GM19193 (cell line): ENCODE measurements at regions not wholly inside any gene's neighbourhood (a gene's known extent, or its start where the extent isn't known, plus 50 kb on each side); places are given as distances from the start of the nearest gene placed in this dataset.

Experiments
- POLR2A ChIP-seq: IDR thresholded peaks from 4 replicates; pipeline ENCODE4 v1.6.1; 2011; ENCODE audit not compliant: insufficient read depth, insufficient read length; ENCODE audit errors: extremely low read depth

- no peak for TF ChIP-seq POLR2A
Observed at GRCh38 chr7:26001662-26002244, 150.2 kb upstream of the NFE2L3 start.

- TF ChIP-seq POLR2A: no peak
Observed at GRCh38 chr7:26005683-26006410, 146.2 kb upstream of the NFE2L3 start.

DNA sequence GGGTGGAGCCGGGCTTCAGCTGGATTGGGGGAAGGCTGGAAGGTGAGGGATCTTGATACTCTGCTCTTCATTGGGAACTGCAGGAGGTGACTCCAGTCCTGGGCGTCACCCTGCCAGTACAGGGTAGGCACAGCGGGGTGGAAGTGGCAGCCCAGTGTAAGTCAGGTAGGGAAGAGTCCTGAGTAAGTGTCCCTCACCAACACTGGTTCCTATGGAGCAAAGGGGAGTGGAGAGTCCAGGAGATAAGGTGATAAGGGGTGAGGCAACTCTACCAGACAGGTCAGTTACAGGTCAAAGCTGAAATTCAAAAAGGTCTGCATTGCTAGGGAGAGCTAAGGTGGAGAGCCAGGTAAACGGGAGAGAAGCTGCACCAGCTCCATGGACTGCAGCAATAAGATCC, 145.6 kb upstream of the NFE2L3 start:
- TF ChIP-seq POLR2A: no peak

DNA sequence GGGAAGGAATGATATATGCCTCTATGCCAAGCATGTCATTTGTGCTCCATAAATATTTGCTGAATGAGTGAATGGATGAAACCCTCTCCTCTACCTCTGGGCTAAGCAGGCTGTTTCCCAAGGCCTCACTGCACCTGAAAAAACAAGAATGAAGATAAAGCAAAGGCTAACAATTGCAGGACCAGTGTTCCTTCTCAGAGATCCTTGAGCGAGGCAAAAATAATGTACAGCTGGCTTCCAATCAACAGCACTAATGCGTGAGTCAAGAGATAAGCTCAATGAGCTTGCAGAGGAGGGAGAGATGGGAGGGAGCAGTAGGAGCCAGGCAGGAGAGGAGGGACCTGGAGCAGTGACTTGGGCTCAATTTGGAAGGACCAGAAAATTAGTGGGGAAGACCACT, 144.5 kb upstream of the NFE2L3 start:
- no peak for TF ChIP-seq POLR2A

DNA sequence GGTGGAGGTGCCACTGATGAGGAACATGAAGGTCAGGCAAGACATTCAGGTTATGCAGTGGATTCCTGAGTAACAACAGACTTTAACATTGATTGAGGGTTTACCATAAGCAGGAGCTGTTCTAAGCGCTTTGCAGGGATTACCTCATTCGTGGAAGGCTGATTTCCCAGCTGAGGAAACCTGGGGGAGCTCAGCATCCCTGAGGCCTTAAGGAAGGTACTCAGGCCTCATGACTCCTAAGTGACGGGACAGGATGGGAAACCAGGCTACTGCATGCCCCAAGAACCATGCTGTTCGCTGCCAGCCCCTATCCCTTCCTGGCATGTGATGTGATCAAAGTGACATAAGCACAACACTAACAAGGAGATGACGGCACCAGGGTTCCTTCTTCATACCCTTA, 143.6 kb upstream of the NFE2L3 start:
- no peak for TF ChIP-seq POLR2A

GRCh38 chr7:26011039-26011696, 140.8 kb upstream of the NFE2L3 start:
- TF ChIP-seq POLR2A: no peak

- no peak for TF ChIP-seq POLR2A
Observed at GRCh38 chr7:26013551-26014083, 138.4 kb upstream of the NFE2L3 start.

- TF ChIP-seq POLR2A: no peak
Observed at GRCh38 chr7:26022982-26023381, 129.0 kb upstream of the NFE2L3 start.

- TF ChIP-seq POLR2A: no peak
Observed at GRCh38 chr7:26029911-26030310, 122.1 kb upstream of the NFE2L3 start.

- TF ChIP-seq POLR2A: no peak
Observed at GRCh38 chr7:26034391-26034790, 117.6 kb upstream of the NFE2L3 start.

DNA sequence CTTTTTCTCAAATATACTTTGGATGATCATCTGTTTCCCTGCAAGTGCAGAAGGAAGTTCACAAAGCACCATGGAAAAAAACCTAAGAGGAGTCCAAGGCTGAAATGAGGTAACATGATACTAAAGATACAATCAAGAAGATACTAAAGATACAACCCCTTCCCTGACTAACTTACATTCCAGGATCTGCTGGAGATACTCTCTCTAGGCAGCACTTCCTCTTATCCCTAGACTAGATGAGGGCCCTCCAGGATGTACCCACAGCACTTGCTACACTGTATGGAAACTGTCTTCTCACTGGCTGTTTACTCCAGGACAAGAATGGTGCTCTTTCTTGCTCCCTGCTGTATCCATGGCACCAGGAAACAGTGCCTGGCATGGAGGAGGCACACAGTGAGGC, 116.4 kb upstream of the NFE2L3 start:
- TF ChIP-seq POLR2A: no peak

GRCh38 chr7:26036092-26036491, 115.9 kb upstream of the NFE2L3 start:
- no peak for TF ChIP-seq POLR2A

- no peak for TF ChIP-seq POLR2A
Observed at GRCh38 chr7:26038201-26038990, 113.6 kb upstream of the NFE2L3 start.

GRCh38 chr7:26040085-26040484, 111.9 kb upstream of the NFE2L3 start:
- no peak for TF ChIP-seq POLR2A

- TF ChIP-seq POLR2A: no peak
Observed at GRCh38 chr7:26042237-26042636, 109.8 kb upstream of the NFE2L3 start.
